HG02870 (cell line): ENCODE measurements at regions not wholly inside any gene's neighbourhood (a gene's known extent, or its start where the extent isn't known, plus 50 kb on each side); places are given as distances from the start of the nearest gene placed in this dataset.
"Not testable (repeated sequence)": the region's sequence is repeated elsewhere in the genome, so short reads cannot be mapped to it uniquely, and the experiment has no call there.

Experiments
- ATAC-seq: cut with Tn5 transposase; IDR thresholded peaks from one replicate; pipeline ENCODE4 v1.9.1; 2021; ENCODE audit warnings: mild to moderate bottlenecking, moderate library complexity; ENCODE audit not compliant: unreplicated experiment

- no peak for ATAC-seq
Observed at GRCh38 chr13:59425211-59425741, 738.5 kb downstream of the DIAPH3 start.

GRCh38 chr13:59435024-59435423 is 728.7 kb downstream of the DIAPH3 start:
- ATAC-seq = no peak

DNA sequence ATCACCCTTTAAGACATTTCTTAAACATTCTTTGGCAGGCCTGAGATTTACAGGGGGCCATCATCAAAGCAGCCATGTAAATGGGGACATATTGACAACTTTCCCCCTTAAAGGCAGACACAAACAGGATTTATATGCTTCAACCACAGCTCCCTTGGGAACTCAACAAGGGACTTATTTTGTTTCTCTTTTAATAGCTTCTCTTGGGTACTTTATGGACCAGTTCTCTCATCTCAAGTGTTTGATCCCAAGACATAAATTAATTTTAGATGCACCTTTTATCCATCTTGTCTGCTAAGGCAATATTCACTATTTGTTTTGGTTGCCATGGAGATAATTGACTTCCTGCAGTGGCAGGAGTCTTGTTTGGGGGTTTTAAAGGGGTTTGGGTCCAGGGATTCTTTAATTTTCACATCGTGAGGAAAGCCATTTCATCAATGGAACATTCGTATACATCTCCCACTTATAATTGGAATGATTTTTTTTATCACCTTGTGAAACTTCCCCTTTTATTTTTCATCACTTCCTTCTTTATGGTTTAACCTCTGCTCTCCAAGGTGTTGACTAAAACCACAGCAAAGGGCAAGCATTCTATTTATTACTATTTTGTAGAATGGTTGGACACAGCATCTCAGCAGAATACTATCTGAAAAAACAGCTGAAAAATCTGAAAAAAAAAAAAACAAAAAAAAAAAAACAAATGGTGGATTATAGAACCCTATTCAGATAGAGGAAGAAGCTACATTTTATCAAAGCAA is 726.0 kb downstream of the DIAPH3 start:
- no peak for ATAC-seq

- ATAC-seq = no peak
Observed at GRCh38 chr13:59439776-59440428, 723.8 kb downstream of the DIAPH3 start.

DNA sequence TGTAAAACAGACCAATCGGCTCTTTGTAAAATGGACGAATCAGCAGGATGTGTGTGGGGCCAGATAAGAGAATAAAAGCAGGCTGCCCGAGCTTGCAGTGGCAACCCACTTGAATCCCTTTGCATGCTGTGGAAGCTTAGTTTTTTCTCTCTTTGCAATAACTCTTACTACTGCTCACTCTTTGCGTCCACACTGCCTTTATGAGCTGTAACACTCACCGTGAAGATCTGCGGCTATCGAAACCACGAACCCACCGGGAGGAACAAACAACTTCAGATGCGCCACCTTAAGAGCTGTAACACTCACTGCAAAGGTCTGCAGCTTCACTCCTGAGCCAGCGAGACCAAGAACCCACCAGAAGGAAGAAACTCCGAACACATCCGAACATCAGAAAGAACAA is 722.7 kb downstream of the DIAPH3 start:
- ATAC-seq = not testable (repeated sequence)

- no peak for ATAC-seq
Observed at GRCh38 chr13:59441596-59442280, 722.0 kb downstream of the DIAPH3 start.

- no peak for ATAC-seq
Observed at GRCh38 chr13:59442461-59442860, 721.3 kb downstream of the DIAPH3 start.

GRCh38 chr13:59442944-59443486 is 720.7 kb downstream of the DIAPH3 start:
- ATAC-seq = no peak

DNA sequence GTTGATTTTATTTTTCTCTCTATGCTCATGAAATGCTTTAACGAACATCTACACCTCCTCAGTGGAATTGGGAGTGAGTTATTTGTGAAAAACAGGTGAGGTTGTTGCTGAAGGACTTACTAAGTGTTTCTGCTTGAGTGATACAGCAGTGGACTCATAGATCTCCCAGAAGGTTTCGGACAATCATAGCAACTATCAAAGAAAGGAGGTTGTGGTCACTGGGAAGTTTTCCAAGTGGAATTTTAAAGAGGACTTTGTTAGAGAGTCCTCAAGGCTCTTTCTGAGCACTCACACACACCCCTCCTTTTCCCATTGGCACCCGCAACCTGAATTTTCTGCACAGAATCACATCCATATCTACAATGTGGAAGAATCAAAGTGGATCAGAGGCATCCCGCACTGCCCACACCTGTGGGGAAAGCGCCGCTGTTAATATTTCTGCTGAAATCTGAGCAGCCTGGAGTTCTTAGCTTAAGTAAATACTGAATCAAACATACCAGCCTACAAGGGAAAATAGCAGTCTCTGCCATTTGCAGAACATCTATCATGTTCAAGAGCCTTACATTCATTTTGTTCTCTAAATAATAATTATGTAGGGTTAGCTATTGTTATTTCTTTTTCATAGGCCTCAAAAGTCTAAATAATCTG is 719.4 kb downstream of the DIAPH3 start:
- no peak for ATAC-seq

DNA sequence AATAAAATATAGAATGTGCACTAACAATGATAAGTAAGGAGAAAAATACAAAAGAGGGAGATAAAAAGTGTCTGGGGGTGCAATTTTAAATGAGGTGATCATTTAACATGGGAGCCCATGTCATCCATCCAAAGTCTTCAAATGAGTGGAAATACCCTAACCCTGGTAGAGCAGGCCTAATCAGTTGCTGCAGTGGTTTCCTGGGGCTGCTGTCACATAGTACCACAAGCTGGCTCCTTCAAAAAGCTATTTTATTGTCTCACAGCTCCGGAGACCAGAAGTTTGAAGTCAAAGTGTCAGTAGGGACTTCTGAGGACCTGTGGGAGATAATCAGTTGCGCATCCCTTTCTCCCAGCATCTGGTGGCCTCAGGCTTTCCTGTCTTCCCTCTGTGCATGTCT is 717.9 kb downstream of the DIAPH3 start:
- no peak for ATAC-seq

- ATAC-seq = no peak
Observed at GRCh38 chr13:59446391-59446790, 717.3 kb downstream of the DIAPH3 start.

- no peak for ATAC-seq
Observed at GRCh38 chr13:59447031-59447430, 716.7 kb downstream of the DIAPH3 start.

DNA sequence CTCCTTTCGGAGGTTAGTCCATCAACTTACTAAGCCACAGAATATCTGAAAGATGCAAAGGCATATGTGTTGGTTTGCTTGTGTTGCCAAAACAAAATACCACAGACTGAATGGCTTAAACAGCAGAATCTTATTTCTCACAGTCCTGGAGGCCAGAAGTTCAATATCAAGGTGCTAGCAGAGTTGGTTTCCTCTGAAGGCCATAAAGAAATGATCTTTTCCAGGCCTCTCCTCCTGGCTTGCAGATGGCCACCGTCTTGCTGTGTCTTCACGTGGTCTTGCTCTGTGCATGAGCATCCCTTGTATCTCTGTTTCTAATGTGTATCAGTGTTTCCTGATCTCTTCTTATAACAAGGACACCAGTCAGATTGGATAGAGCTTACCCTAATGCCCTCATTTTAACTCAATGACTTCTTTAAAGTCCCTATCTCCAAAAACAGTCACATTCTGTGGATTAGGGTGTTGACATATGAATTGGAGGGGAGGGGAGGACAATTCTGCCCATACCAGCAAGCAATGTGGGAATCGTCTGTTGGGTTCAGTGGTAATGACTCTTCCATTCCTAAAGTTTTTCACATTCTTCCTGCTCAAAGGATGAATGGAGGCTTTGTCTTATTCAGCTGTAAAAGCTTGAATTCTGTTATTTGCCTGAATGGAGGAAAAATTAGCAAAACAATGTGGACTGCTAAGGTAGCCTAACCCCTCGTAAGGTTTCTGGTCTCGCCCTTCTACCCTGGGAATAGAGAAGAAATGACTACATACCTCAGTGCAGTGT is 715.7 kb downstream of the DIAPH3 start:
- no peak for ATAC-seq

- no peak for ATAC-seq
Observed at GRCh38 chr13:59449750-59450149, 714.0 kb downstream of the DIAPH3 start.

- ATAC-seq = no peak
Observed at GRCh38 chr13:59450229-59450628, 713.5 kb downstream of the DIAPH3 start.

DNA sequence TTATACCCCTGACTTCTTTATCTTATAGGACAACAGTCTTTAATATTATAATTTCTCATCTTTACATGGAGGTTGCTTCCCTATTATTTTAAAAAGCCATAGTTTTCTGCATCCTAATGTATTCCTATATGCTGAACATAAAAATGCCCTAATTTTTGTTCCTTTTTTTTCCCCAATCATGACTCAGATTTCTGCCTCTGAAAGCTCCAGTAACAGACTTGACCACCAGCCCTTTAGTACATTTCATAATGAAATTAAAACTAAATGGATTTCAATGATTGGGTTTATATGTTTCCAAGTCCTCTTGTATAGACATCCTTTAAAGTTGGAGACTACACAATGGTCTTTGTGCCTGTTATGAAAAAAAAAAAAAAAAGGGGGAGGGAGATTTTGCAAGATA is 712.5 kb downstream of the DIAPH3 start:
- ATAC-seq = no peak

DNA sequence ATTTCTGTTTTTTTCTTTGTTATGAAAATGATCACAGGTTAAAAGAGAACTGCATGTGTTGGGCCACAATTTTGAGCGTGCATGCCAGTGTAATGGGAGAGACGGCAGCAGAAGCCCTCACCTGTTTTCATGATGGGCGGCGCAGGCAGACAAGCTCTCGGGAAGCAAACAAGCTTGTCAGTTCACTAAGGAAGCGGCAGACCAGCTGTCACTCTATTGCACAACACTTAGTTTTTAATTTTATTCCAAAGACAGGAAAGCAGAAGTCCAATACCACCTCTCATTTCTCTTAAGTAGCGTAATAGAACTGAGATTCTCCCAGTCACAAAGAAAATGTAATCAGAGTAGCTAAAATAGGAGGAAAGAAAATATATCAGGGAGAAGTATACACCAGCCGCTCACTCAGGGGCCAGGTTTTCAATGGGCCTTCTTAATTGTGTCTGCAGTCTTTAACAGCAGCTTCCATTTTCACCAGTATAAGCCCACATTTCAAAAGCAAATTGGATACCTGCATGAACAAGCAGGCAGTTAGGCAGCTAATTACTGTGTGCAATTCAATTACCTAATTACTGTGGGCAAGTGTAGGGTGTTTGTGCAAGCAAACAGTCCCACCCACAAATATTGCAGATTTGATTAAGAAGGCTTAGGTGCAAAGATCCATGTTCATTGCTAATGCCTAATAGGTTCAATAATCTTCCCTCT is 711.4 kb downstream of the DIAPH3 start:
- no peak for ATAC-seq

DNA sequence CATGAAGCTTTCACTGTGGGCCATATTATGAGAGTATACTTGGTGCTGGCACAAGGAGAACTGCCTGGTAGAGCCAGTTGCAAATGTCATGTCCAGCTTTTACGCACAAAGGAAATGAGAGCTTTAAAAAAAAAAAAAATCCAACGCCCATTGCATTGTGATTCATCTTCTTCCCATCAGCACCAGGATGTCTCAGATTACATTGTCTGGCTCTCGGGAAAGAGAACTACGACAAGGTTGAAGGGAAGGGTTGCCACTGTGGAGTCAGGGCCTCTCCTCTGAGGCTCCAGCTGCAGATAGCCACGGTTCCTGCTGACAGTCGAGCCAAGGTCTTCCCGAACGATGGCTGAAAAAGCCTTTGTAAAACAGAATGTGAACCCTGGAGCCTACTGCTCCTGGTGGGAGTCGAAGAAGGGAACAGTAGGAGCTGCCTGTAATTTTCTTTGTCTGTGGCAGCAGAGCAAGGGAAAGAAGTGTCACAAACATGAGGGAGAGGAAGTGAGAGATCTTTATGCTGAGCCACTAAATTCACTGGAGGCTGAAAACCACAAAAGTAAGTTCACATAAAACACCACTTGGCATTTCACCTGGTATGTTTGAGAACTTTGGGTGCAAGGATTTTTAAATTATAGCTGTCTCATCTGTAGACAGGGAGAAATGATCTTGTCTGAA is 704.7 kb downstream of the DIAPH3 start:
- ATAC-seq = no peak

DNA sequence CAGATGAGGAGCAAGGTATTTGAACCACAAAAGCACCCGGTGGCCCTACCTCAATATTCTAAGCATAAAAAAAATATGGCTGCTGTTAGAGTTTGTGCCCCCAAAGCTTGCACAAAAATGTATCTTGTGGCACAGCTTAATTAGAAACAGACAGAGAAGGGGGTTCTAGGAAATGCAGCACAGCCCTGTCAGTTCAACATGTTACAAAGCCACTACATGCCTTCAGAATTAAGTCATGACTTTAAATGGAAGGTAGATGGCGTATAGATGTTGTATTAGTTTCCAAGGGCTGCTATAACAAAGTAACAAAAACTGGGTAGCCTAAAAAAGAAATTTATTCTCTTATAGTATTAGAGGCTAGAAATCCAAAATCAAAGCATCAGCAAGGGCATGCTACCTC is 703.8 kb downstream of the DIAPH3 start:
- no peak for ATAC-seq
